Skin of body (tissue), 1 donor: ENCODE measurements at regions not wholly inside any gene's neighbourhood (a gene's known extent, or its start where the extent isn't known, plus 50 kb on each side); places are given as distances from the start of the nearest gene placed in this dataset.

Experiments used
- DNase-seq: peaks from one replicate; lab custom pipeline; 2025; lab: John Stamatoyannopoulos, UW

DNA sequence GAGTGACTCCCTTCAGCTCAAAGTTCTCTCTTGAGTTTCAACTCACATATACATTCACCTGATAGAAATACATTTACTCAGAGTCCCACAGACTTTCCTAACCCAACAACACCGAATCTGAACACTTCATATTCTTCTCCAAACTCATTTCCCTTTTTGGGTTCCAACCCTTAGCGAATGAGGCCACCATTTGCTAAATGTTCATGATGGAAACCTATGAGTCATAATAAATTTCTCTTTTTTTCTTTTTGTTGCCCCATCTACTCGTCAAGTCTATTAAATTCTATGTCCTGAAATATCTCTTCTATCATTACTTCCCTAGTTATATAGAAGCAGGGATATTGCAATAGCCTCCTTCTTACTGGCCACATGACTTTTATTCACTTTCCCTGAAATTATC lies 100.1 kb downstream of the HLX start:
- no peak for DNase-seq

DNA sequence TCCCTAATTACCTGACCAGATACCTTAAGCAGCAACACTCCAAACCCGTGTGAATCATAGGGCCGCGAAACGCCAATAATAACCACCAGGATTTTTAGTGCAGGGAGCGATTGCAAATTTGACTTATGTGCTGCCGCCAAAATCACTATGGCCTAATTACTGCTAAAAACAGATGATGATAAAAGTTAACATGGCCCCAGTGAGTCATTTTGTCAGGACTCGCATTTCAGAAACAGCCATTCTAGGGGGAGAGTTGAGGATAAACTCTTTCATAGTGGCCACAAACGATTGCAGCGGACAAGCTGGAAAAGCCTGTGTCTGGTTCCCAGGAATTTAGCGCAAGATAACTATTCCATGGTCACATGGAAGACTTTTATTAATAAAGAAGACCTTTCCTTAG lies 103.4 kb downstream of the HLX start:
- DNase-seq: no peak

DNA sequence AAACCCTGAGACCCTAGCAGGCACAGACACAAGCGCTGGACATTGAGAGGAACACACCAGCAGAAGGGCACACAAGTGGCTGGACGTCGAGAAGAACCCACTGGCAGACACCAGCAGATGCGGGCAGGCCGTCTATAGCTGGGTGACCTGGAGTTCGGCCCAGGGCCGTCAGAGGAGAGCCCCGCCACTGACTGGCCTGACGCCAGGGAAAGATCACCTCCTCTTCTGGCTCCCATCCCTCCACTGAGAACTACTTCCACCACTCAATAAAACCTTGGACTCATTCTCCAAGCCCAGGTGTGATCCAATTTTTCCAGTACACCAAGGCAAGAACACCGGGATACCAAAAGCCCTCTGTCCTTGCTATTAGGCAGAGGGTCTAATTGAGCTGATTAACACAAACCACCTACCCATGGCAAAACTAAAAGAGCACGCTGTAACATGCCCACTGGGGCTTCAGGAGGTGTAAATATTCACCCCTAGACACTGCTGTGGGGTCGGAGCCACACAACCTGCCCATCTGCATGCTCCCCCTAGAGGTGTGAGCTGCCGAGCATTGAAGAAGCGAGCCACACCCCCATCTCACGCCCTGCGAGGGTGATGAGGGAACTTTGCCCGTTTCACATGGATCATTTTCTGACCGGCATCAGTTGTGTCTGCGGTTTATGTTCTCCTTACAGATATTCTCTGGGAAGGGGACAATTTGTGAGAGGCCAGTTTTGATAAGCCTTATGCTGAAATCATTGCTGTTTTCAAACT lies 104.8 kb downstream of the HLX start:
- DNase-seq: no peak

DNA sequence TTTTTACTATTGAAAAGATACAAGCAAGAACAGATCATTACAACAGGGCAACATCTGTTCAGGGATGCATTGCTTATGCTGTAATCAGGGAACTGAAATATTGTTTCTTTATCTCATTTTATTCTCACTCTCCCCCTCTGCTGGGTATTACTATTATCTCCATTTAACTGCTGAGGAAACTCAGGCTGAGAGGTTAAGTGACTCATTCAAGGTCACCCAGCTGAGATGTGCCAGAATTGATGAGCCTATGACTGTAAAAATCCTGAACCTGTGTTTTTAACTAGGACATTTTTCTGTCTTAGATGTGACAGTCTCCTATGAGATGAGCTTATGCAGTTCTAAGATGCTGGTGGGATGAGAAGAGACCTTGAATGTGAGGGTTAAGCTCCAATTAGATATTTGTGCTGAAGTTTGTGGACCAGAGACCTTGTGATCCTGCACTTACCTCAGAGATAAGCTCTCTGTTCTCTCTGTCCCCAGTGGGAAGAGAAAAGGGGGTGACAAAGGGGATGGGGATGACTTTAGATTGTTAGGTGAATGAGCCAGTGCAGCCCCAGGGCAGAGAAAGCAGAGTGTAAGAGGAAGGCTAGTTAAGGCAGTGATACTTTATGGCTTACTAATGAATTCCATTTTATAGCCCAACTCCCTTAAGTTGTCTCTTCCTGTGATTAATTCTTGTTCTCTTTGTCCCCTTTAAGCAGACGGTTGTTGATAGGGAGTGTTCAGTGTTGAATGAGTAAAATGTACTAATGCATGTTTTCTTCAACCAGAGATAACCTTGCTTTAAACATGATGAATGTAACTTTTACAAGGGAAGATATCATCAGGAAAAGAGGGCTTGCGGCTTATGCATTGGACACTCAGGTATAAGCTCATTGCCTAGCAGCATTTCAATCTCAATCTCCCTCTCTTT lies 111.4 kb downstream of the HLX start:
- no peak for DNase-seq

DNA sequence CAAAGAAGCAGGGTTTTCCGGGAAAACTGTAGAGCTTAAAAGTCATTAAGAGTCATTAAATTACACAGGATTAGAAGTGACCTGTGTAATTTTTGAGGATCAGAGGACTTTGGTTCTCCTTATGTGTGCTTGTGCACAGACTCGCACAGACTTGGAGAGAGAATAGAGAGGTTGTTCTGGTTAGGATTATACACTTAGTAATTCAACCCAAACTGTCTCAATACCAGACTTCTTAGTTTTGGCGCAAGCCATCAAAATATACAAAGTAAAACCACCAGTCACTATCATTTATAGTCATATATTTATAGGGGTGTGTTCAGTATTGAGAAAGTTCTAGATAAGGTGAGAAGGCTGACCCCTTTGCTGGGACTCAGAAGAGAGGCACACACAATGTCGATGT lies 112.3 kb downstream of the HLX start:
- DNase-seq: no peak

DNA sequence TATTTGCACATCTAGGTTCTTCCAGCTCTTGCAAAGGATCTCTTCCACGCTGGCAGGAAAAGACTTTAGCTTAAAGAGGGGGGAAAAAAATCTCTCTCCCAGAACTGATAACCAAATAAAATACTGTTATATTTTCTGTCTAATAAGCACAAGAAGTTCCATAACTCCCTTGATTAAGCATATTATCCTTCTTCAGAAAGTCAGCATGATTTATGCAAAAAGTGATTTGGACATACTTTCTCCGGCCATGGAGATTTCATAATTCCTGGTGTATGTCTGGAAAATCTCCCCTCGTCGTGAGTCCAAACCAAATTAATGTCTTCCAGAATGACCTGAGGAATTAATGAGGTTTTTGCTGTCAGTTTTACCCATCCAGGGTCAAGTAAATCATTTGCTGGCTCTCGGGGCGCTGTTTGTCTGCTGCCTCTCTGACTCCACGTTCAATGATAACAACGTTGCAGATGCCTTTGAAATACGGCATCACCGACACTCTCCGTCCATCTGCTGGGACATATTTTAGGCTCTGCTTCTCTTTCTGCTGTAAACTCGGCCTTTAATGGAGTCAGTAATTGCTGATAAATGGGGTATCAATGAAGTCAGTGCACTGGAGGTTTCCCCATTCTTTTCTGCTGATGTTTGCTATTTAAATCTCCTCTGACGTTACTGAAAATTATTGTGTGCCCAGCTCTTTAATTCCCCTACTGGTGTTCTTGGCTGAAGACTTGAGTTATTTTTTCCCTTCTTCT lies 112.9 kb downstream of the HLX start:
- DNase-seq: no peak

DNA sequence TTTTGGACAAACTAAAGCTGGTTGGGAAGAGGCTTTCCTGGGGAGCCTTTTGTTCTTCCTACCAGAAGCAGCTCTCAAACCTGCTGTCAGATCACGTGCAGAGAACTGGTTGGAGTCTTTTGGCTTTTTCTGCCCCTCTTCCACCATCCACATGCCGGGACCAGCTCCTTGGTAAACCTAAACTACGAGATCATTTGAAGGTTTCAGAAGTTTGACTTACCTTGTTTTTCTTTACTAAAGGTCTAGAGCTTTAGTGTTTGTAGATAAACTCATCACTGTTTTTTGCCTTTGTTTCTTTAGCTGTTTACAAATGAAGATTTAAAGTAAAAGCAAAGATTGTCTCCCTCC lies 113.4 kb downstream of the HLX start:
- DNase-seq: no peak

DNA sequence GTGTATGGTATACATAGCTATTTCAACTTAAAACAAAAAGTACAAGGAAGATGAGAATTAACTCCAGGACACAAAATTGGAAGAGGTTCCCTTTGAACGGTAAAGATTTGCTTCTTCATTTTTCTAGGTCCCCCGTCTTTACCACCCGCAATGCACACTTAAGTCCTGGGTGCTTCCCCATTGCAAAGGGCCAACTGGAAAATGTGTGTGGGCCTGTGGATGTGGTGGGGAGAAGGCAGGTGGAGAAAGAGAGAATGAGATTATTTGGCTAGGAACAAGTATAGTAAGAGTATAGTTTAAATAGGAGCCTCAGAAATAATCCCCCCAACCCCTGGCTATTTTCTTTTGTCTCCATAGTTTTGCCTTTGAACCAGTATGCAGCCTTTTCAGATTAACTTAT lies 115.4 kb downstream of the HLX start:
- no peak for DNase-seq

DNA sequence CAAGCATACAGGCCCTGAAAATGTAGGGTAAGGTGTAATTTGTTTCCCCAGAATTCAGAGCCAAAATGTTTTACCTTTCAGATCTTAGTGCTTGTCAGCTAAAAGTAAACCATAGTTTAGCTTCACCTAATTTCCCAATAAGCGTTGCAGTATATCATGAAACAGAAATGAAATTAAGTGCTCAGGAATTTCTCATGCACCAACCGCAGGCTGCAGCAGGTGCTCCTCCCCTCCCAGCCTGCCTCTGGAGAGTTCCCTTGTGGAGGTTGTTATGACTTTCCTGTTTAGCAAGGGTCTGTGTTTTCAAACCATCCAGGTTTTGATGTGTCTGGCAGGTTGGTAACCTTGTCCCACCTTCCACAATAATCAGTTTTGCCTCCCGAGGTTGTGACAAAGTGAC lies 118.5 kb downstream of the HLX start:
- DNase-seq: no peak

DNA sequence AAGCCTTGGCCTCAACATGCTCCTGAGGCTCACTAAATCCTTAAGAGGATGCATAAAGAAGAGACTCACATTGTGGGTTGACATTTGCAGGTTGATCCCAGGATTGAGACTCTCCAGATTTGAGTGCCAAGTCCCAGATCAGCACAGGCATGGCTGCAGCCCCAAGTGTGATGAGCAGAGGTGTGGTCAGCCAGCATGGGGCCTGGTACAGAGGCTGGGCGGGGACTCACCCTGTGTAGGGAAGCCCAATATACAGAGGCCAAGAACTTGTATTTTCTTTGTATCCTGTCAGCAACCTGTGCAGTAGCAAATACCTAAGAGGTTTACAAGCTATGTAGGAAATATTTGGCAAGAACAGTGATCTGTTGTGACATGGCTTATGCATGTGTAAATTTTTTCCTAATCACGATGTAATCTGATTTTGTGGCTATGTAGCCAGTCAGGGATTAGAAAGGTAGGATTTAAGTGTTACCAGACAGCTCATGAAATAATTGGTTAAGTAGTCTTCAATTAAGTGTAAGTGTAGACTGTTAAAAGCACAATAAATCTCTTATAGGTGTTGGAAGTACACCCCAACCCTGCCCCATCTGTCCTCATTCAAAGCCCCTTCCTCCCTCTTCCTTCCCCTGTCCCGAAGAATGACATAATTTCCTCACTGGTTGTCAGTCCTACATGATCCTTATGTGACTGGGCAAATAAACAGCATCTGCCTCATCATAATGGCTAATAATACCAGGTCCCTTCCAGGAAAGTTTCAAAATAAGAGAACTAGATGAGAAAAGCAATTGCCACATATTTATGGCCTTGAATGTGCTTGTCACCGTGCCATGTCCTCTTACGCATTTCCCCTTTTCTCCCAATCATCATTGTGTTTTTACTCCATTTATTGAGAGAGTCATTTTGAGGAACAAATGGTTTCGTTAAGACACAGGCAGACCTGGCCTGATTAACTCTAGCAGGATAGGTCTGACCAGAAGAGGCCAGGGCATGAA lies 120.9 kb downstream of the HLX start:
- DNase-seq: peak; percentile 28

DNA sequence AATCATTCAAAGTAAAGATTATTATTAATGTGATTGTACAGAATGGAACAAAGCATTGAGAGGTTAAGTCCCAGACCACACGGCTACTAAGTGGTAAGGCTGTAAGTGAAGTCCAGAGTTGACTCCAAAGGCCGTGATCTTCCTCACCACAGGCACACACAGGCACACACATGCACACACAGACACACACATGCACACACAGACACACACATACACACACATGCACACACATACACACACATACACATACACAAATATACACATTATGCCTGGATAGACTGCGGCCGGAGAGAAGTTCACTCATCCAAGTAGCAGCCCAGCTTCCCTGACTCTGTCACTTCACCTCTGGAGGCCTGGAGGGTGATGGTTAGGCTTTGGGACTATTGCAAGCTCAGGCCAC lies 121.9 kb downstream of the HLX start:
- no peak for DNase-seq

DNA sequence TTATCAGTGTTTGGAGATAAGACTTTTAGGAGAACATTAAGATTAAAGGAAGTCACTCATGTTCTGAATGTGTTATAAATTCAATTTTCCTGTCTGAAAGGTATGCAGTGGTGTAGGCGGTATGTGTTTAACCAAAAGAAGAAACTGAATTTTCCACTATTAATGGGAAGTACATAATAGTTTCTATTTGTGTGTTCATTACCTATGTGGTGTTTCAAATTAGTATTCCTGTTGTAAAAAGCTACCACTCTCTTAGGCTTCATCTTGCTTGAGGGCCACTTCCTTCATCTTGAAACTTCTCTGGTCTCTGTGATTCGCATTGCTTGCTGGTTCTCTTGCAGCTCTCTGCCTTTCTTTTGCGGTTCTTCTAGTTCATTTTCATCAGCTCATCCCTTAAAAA lies 123.4 kb downstream of the HLX start:
- DNase-seq: no peak

DNA sequence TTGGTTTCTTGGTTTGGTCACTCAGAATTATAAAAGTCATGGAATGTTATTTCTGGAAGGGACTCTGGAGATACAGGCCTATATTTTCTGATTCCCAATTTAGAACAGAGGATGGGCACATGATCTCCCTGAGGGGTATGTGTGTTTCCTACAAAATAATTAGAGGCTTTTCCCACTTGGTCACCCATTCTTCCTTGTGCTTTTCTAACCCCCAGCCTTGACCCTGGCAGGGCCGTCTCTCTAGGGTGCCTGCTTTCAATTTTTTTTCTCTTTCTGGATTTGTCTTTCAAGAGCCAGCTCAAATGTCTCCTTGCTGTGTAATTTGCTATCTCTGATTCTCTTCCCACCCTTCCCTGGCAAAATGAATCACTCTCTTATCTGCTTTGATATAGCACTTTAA lies 131.9 kb downstream of the HLX start:
- DNase-seq: no peak

DNA sequence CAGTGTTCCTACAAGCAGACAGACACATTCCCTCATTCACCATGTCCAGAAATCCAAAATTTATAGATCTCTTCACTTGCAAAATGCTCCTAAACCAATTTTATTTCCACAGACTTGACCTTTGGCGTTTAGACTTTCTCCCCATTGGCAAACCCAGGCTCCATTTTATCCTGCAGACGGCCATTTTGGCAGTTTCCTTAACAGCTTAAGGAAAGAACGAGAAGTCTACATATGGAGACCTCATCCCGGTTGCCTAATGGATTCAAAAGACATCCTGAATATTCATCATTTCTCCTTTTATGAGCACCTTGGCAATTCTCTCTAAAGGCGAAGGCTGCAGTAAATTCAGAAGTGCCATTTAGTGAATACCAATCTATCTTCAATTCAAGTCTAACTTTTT lies 132.9 kb downstream of the HLX start:
- no peak for DNase-seq

DNA sequence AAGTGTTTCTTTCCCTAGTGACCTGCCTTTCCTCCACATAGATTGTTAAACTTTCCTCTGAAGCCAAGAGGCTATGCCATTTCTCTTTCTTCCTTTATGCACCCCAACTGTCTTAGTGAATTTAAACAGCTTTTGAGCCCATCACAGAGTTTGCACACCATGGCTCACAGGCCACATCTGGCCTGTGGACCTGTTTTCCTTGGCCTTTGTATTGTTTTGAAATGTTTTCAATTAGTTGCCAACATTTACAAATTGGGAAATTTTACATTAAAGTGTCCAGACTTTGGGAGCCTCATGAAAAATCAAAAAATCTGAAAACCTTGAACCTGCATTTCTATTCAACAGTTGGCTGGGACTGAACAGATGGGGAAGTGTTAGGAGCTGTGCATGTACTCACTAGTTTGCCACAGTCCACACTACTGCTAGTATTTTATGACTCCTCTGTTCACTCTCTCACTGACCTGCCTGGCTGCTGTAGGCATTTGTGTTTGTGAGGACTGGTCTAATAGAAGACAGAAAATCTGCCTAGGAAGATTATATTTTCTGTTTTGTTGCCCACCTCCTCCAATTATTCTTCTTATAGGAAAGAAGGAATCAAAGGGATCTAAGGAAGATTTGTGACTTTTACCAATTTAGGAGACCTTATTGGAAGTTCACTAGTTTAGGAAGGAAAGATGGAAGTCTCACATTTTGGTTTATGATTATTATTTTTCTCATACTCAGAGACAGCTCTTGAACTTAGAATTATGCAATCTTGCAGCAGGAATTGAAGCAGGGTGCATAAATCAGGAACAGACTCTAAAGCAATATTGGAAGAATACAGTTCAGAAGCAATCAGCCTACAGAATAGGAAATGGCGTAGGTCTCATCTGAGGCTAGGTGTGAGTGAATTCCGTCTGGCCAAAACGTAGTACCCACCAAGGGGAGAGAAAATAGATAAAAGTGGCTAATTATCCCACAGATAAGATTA lies 134.7 kb downstream of the HLX start:
- DNase-seq: no peak

DNA sequence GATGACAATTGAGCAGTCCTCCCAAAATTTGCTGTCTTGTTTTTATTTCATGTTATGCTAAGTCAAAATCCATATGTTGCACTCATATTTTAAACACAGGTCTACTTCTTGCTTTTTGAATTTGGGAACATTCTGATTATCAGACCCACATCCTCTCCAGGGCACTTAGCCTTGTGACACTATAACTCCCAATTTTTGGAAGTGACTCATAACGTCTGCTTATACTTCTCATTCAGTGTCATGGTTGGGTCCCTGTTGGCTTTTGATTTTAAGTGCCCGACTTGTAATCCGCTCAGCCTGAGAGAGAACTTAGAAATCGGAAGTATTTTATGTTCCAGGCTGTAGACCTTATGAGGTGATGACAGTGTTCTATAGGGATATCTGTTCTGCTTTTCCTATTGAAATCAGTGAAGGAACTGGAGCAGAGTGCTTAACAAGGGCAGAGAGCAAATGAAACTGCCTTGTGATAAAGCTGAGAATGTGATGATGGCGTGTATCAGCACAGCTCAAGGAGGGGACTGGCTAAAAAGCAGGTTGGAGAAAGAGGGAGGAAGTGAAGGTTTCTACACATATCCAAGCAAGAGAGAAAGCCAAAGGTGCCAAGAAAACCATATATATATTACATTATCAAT lies 136.0 kb downstream of the HLX start:
- no peak for DNase-seq

DNA sequence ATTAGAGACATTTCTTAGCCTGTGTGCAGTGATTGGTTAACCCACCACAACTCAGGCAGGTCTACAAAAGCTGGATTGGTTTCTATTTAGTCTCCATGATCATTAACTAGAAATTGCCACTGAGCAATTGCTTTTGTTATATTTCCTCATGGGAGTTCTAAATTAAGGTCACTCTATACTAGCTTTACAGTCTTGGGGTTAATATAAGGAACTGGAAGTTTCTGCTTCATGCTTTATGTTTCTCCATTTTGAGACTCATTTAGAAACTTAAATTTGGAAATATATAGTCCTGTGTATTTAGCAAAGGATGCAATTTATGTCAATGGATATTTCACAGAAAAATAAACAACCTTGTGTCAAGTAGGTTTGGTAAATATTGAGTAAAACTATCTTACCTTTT lies 137.5 kb downstream of the HLX start:
- DNase-seq: no peak

DNA sequence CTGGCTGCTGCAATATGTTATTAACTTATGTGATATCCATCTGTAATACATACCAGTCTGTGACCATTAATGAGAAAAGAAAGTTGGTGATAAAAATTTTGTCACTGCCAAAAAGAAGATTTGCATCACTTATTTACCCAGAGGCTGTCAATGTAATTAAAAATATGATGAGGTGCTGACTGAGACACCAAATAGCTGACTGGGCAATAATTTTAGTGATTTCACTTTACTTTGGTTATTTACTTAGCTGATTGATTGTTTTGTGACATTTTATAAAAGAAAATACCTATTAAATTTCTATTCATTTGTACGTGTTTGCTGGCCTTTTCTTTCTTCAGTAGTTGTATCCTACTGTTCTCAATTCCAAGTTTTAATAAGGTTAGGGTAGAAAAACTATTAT lies 139.2 kb downstream of the HLX start:
- DNase-seq: no peak

DNA sequence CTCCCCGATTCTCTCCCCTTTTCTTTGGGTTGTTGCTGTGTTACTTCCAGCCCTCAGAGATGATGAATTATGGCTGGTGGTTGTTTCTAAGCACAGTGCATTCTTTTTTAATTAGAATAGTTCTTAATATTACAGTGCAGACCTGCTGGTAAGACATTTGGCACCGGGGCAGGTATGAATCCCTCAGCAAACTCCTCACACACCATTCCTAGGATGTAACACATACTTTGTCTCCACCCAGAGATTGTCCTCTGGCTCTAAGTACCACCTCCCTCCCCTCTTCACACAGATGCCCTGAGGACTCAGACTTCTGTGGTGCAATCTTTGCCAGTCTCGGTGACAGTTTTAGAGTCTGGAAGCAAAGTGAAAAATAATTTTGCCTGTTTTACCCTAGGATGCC lies 143.1 kb downstream of the HLX start:
- DNase-seq: no peak
